GM12873 (cell line): ENCODE measurements at regions not wholly inside any gene's neighbourhood (a gene's known extent, or its start where the extent isn't known, plus 50 kb on each side); places are given as distances from the start of the nearest gene placed in this dataset.

Source experiments
- TF ChIP-seq, protein P1 (sequence below): IDR thresholded peaks from 2 replicates; pipeline ENCODE4 v1.5.1; 2012; ENCODE audit warnings: low read depth, mild to moderate bottlenecking, moderate library complexity, low read length, control low read depth; ENCODE audit not compliant: insufficient read depth; ENCODE audit errors: missing control alignments

DNA sequence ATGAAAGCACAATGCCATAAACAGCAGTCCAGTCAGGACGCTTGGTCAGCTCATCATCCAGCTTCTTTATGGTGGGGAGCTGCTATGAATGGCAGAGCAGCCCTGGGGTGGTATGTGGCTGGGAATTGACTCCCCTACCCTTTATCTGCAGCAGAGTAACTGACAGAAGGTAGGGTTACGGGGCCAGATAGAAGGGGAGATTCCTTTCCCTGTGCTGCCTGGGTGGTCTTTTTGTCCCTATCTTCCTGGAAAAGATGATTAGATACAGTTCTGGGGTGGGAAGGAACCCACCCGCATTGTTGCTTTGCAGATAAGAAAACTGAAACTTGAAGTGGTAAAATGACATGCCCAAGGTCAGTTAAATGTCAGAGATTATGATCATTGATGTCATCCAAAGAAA lies 405.5 kb downstream of the ARHGEF28 start:
- TF ChIP-seq, protein P1, sequence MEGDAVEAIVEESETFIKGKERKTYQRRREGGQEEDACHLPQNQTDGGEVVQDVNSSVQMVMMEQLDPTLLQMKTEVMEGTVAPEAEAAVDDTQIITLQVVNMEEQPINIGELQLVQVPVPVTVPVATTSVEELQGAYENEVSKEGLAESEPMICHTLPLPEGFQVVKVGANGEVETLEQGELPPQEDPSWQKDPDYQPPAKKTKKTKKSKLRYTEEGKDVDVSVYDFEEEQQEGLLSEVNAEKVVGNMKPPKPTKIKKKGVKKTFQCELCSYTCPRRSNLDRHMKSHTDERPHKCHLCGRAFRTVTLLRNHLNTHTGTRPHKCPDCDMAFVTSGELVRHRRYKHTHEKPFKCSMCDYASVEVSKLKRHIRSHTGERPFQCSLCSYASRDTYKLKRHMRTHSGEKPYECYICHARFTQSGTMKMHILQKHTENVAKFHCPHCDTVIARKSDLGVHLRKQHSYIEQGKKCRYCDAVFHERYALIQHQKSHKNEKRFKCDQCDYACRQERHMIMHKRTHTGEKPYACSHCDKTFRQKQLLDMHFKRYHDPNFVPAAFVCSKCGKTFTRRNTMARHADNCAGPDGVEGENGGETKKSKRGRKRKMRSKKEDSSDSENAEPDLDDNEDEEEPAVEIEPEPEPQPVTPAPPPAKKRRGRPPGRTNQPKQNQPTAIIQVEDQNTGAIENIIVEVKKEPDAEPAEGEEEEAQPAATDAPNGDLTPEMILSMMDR = no peak

DNA sequence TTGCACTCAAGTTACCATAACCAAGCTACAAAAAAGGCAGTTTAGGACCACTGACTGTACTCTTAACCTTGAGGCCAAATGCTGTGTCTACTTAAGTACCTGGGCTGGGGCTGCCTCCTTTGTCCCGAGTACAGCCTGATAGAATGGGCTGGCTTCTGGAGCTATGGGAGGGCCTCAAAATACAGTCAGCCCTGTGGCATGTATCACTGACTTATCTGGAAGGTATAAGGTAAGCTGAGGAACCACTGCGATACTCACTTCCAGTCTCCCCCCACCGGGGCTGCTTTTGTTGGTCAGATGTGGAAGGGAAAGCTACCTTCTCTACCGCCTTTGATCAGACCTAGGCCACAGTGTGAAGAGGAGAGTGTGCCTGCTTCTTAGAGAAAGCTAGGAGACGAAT lies 404.8 kb downstream of the ARHGEF28 start:
- TF ChIP-seq, protein P1 = no peak

DNA sequence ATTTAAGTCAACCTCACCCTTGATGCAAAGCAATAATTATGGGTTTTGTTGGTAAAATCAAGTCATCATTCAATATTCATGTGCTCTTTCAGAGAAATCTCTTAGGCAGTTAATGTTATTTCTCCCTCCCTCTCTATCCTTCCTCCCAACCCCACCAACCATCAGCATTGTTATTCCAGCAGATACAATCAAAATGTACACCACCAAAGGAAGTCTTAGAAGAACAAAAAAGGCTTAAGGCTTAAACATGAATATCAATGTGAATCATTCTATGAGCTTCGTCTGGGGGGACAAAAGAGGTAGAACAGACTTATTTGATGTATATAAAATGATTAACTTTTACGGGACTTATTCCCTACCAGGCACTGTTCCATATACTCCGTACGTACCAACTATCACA lies 404.4 kb downstream of the ARHGEF28 start:
- TF ChIP-seq, protein P1 = no peak

DNA sequence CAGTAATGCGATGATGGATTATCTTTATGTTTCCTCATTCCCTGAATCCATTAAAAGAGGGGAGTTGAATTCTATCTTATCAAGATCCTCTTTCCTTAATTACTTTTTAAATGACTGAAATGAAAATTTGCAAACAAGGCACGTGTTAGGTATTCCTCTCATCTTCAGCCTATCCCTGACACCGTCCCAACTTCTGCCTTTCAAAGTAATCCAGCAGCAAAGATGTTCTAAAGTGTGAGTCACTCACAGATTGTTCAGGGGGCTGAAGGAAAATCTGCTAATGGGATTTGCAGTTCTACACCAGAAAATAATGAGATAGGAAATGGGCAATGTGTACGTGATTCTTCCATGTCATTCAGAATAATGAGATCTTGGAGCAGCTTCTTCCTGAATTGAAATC lies 403.0 kb downstream of the ARHGEF28 start:
- TF ChIP-seq, protein P1 = no peak

DNA sequence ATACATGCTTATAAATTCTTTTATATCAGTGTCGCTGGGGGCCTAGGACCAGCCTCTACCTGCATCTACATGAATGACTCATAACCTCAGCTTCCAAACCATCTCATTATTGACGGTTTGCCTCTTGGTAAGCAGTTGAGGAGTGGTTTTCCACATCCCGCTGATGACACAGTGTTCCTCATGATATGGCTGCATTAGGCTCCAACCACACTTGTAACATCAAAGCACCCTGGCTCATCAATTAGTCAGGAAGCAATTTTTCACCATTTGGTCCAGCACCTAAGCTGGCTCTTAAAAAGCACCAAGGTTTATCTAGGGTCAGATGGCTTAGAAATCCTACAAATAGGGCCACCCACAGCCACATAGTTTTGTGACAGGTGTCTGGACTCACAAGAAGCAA lies 402.4 kb downstream of the ARHGEF28 start:
- TF ChIP-seq, protein P1 = no peak

DNA sequence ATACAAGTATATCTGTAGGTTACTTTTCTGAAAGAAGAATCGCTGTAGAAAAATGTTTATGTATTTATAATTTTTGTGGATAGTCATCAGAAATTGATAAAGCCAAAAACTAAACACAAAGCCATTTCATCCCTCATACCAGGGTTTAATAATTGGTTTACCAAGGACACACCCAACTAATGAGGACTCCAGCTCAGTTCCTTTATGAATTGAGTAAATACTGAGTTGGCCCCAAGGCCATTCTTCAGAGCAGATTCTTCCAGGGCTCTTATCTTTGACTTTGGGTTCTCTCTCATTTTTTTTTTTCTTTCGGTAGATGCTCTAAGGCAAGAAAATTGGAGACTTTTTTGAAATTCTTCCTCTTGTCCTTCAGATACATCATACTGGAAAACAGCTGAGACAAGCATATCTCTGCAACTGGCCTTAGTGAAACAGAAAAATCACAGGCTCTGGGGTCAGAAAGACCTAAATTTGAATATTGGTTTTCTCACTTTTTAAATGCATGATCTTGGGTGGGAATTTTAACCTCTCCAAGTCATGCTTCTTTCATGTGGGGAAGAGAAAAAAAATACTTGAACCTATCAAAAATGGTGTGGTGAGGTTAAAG lies 401.8 kb downstream of the ARHGEF28 start:
- TF ChIP-seq, protein P1 = no peak

DNA sequence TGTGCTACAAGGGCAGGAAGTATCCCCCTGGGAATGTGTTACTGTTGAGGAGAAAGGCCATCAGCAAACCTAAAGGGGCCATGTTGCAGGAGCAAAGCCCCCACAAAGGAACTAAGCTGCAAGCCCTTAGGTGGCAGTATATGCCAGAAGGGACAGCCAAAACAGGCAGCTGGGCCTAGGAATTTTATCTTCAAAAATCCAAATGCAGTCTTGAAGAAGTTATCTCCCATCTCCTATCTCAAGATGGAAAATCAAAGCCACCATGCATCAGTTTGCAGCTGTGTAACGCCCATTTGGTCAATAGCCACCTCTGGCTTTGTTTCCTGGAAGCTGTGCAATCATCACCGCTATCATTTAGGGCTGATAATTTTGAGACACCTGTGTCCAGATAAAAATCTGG lies 400.3 kb downstream of the ARHGEF28 start:
- TF ChIP-seq, protein P1 = no peak
